Inflammatory macrophage treated with lipopolysaccharide for 1 hour (primary cell): ENCODE measurements at regions not wholly inside any gene's neighbourhood (a gene's known extent, or its start where the extent isn't known, plus 50 kb on each side); places are given as distances from the start of the nearest gene placed in this dataset.
"Not testable (repeated sequence)": the region's sequence is repeated elsewhere in the genome, so short reads cannot be mapped to it uniquely, and the experiment has no call there.

Experiments
- DNase-seq, 2 donors: peaks; one replicate each; pipeline ENCODE4 v3.0.0-alpha.2; 2020 to 2022

GRCh38 chr9:34783951-34784487, 74.1 kb upstream of the CCL21 start:
- no peak for DNase-seq

- DNase-seq, result no peak
Measured at GRCh38 chr9:34782372-34782771, 72.4 kb upstream of the CCL21 start.

- peak; percentile 69 to 82 for DNase-seq
Measured at GRCh38 chr9:34777666-34778065, 67.7 kb upstream of the CCL21 start.

- DNase-seq, result no peak
Measured at GRCh38 chr9:34773955-34774354, 64.0 kb upstream of the CCL21 start.

- DNase-seq, result no peak
Measured at GRCh38 chr9:34773306-34773910, 63.5 kb upstream of the CCL21 start.

GRCh38 chr9:34771007-34771406, 61.1 kb upstream of the CCL21 start:
- DNase-seq, result peak; percentile 61 to 79

- DNase-seq, result not testable (repeated sequence)
Measured at GRCh38 chr9:34767087-34767486, 57.2 kb upstream of the CCL21 start.

GRCh38 chr9:34760196-34761040, 50.5 kb upstream of the CCL21 start:
- peak; percentile 7 to 58 for DNase-seq
